Colonic mucosa (tissue), 4 donors: ENCODE measurements at regions not wholly inside any gene's neighbourhood (a gene's known extent, or its start where the extent isn't known, plus 50 kb on each side); places are given as distances from the start of the nearest gene placed in this dataset.

Experiments
- DNase-seq: peaks from one replicate; pipeline ENCODE4 v3.0.0-alpha.2; 2020
- H3K27ac ChIP-seq: fragments of 200-600 bp; one replicate; pipeline ENCODE4 v1.8.0; 2021
- H3K27me3 ChIP-seq: fragments of 200-600 bp; one replicate; pipeline ENCODE4 v1.8.0; 2021
- H3K36me3 ChIP-seq: fragments of 200-600 bp; one replicate; pipeline ENCODE4 v1.8.0; 2021
- H3K4me1 ChIP-seq: fragments of 200-600 bp; one replicate; pipeline ENCODE4 v1.8.0; 2021; ENCODE audit warnings: mild to moderate bottlenecking
- H3K4me3 ChIP-seq: fragments of 200-600 bp; one replicate; pipeline ENCODE4 v1.8.0; 2021
- H3K9ac ChIP-seq, 2 donors: one replicate each; pipeline ENCODE4 v1.7.0; 2013; ENCODE audit warnings: control low read depth in 2 of 2, low read depth in 2 of 2, low read length in 2 of 2
- H3K9me3 ChIP-seq: fragments of 200-600 bp; one replicate; pipeline ENCODE4 v1.8.0; 2021
- intact Hi-C: fragments of 100-400 bp; cut with DNase I; formaldehyde crosslinking; loops from one replicate; pipeline ENCODE4 v1.14.1; 2022
- TF ChIP-seq, protein P1 (sequence below): fragments of 200-600 bp; IDR thresholded peaks from one replicate; pipeline ENCODE4 v1.8.0; 2022; ENCODE audit warnings: antibody characterized with exemption, mild to moderate bottlenecking
- donor health status: healthy.
- donor health status: DM: no; HTN: no; CAD: no.
- donor health status: DM: no; HTN: no; CAD: no.

- TF ChIP-seq, protein P1, sequence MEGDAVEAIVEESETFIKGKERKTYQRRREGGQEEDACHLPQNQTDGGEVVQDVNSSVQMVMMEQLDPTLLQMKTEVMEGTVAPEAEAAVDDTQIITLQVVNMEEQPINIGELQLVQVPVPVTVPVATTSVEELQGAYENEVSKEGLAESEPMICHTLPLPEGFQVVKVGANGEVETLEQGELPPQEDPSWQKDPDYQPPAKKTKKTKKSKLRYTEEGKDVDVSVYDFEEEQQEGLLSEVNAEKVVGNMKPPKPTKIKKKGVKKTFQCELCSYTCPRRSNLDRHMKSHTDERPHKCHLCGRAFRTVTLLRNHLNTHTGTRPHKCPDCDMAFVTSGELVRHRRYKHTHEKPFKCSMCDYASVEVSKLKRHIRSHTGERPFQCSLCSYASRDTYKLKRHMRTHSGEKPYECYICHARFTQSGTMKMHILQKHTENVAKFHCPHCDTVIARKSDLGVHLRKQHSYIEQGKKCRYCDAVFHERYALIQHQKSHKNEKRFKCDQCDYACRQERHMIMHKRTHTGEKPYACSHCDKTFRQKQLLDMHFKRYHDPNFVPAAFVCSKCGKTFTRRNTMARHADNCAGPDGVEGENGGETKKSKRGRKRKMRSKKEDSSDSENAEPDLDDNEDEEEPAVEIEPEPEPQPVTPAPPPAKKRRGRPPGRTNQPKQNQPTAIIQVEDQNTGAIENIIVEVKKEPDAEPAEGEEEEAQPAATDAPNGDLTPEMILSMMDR, result no peak
- Histone ChIP-seq H3K36me3 (no peaks in the 10 kb centered on the region), H3K4me3 (no peak overlapping the region), H3K27me3 (no peaks in the 10 kb centered on the region), H3K9ac (no peak overlapping the region), H3K9me3 (no peaks in the 10 kb centered on the region), H3K4me1 (no peaks in the 10 kb centered on the region), H3K27ac (no peak overlapping the region)
- no peak for DNase-seq
- intact Hi-C loops, result no loop called here
Measured at GRCh38 chr1:200496937-200497336, 87.1 kb upstream of the ZNF281 start.

DNA sequence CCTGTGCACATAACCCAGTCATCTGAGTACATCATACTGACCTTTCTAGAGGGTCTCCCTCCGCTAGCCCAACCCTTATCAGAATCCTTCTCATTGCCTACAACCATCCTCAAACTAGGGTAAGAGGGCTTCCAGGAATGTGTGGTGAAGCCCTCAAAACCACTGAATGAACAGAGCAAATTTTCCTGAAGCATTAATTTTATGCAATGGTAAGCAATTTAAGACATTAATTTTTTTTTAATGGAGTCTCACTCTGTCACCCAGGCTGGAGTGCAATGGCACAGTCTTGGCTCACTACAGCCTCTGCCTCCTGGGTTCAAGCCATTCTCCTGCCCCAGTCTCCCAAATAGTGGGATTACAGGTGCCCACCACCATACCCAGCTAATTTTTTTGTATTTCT is 86.1 kb upstream of the ZNF281 start:
- TF ChIP-seq, protein P1, result no peak
- H3K4me3 ChIP-seq, result no peak overlapping the region
- no peak for DNase-seq
- no peaks in the 10 kb centered on the region for H3K36me3 ChIP-seq
- no peaks in the 10 kb centered on the region for H3K27me3 ChIP-seq
- H3K9ac ChIP-seq, result no peak overlapping the region
- no peak overlapping the region for H3K27ac ChIP-seq
- H3K4me1 ChIP-seq, result no peaks in the 10 kb centered on the region
- H3K9me3 ChIP-seq, result no peaks in the 10 kb centered on the region
- intact Hi-C loops, result no loop called here

DNA sequence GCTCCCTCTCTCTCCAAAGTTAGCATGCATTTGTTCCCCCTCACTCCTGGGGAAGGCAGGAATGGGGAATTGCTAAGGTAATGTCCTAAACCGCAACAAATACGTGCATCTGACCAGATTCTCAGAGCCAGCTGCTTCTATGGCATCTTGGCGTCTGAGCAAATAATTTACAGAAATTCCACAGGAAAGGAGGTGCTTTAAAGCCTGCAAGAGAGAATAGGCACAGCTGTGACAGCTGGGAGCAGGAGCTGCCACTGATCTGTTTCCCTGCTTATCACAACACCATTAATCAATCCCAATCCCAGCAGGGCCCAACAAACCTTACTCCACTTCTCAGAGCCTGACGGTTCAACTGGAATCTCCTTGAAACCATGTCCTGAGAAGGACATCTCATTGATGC is 83.5 kb upstream of the ZNF281 start:
- TF ChIP-seq, protein P1, result no peak
- intact Hi-C loops, result no loop called here

DNA sequence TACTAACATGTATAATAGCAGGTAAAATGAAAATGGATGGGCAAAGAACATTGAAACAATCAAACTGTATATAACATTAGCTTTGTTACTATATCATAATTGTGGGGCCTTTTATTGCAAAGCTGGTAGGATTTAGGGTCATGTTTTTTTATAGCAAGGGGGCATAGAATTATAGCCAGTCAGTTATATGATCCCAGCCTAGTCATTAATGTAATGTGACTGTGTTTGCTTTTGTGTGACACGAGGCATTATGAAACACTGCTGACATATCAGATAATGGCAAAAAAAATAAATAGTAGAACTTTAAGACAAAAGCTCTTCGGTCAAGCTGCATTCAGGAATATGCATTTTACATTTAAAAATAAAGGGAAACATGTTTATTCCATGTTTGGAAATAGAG is 81.3 kb upstream of the ZNF281 start:
- Histone ChIP-seq H3K4me3 (no peak overlapping the region), H3K9ac (no peak overlapping the region), H3K4me1 (no peaks in the 10 kb centered on the region), H3K27ac (no peak overlapping the region), H3K27me3 (no peaks in the 10 kb centered on the region), H3K9me3 (no peaks in the 10 kb centered on the region), H3K36me3 (no peaks in the 10 kb centered on the region)
- TF ChIP-seq, protein P1, result no peak
- intact Hi-C loops, result no loop called here
- DNase-seq, result no peak

More for the DNA sequence above, 83.5 kb upstream of the ZNF281 start:
- Histone ChIP-seq H3K36me3 (no peaks in the 10 kb centered on the region), H3K9ac (no peak overlapping the region), H3K27me3 (no peaks in the 10 kb centered on the region), H3K27ac (no peak overlapping the region), H3K9me3 (no peaks in the 10 kb centered on the region), H3K4me1 (no peaks in the 10 kb centered on the region), H3K4me3 (no peak overlapping the region)
- DNase-seq, result no peak

DNA sequence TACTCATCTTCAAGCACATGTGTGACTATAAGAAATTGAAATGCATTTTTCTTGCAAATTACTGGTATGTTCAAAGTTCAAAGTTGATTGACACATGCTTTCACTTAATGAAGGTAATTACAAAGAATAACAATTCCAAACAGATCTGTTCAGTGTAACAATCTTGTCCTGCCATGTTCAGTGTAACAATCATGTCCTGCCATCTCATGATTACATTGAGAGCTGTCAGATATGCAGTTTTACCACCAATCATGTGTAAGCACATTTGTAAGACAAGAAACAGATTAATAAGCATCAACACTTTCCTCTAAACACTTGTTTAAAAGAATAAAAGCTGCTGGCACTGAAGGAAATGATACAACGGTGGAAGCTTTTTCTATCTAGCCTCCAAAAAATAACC is 80.3 kb upstream of the ZNF281 start:
- Histone ChIP-seq H3K4me1 (no peaks in the 10 kb centered on the region), H3K27ac (no peak overlapping the region), H3K27me3 (no peaks in the 10 kb centered on the region), H3K4me3 (no peak overlapping the region), H3K9me3 (no peaks in the 10 kb centered on the region), H3K36me3 (no peaks in the 10 kb centered on the region), H3K9ac (no peak overlapping the region)
- TF ChIP-seq, protein P1, result no peak
- intact Hi-C loops, result no loop called here
- DNase-seq, result no peak
